BJ (cell line): ENCODE measurements at regions not wholly inside any gene's neighbourhood (a gene's known extent, or its start where the extent isn't known, plus 50 kb on each side); places are given as distances from the start of the nearest gene placed in this dataset.

Experiments used
- CTCF ChIA-PET: fragments of 350-600 bp; formaldehyde crosslinking; extraction: SDS; loops from one replicate; lab custom pipeline; 2021; ENCODE audit warnings: antibody characterized with exemption, inconsistent platforms; lab: Yijun Ruan, JAX
- POLR2A ChIA-PET: fragments of 300-600 bp; sonication (Branson Sonifier 250); formaldehyde crosslinking; extraction: SDS; loops from one replicate; lab custom pipeline; 2021; ENCODE audit warnings: antibody characterized with exemption; lab: Charles Lee
- DNase-seq: peaks from one replicate; pipeline ENCODE4 v3.0.0-alpha.2; 2011; ENCODE audit warnings: low read depth
- H3K27me3 ChIP-seq: 2 replicates; pipeline ENCODE4 v1.6.0; 2011; ENCODE audit warnings: low read length; ENCODE audit not compliant: control insufficient read depth, insufficient read depth
- H3K36me3 ChIP-seq: 2 replicates; pipeline ENCODE4 v1.5.1; 2011; ENCODE audit warnings: low read length; ENCODE audit not compliant: control insufficient read depth, insufficient read depth
- H3K4me3 ChIP-seq: 2 replicates; pipeline ENCODE4 v1.5.1; 2011; ENCODE audit warnings: low read depth, mild to moderate bottlenecking, control low read depth, low read length
- CTCF ChIP-seq: IDR thresholded peaks from 2 replicates; pipeline ENCODE4 v1.5.1; 2011; ENCODE audit warnings: low read depth, mild to moderate bottlenecking, control low read depth, inconsistent platforms, low read length, moderate library complexity; ENCODE audit not compliant: insufficient read depth

DNA sequence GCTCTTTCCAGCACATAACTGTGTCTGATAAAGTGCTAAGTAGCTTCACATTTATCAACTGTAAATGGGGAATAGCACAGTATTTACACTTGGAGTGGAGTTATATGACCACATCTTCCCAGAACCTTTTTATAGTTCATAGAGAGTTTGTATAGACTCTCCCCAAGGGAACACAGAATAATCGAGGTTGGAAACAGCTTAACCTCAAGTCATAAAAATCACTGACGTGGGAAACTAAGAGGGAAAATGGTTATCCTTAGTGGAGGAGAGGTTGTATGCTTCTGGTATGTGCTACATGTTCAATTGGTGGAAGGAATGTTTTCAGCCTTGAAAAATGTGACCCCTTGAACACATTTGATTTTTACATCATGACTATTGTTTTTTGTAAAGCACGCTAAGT, 167.9 kb upstream of the KIAA1217 start:
- Histone ChIP-seq H3K4me3 (no peak overlapping the region), H3K27me3 (no peaks in the 10 kb centered on the region), H3K36me3 (no peaks in the 10 kb centered on the region)
- no peak for TF ChIP-seq CTCF
- ChIA-PET CTCF (no interaction called here), POLR2A (no interaction called here)
- no peak for DNase-seq

- H3K27me3 ChIP-seq = no peaks in the 10 kb centered on the region
- no peaks in the 10 kb centered on the region for H3K36me3 ChIP-seq
- no peak for TF ChIP-seq CTCF
- ChIA-PET CTCF (no interaction called here), POLR2A (no interaction called here)
- DNase-seq = no peak
- H3K4me3 ChIP-seq = no peak overlapping the region
These were observed 167.1 kb upstream of the KIAA1217 start for GRCh38 chr10:24041834-24042233.

DNA sequence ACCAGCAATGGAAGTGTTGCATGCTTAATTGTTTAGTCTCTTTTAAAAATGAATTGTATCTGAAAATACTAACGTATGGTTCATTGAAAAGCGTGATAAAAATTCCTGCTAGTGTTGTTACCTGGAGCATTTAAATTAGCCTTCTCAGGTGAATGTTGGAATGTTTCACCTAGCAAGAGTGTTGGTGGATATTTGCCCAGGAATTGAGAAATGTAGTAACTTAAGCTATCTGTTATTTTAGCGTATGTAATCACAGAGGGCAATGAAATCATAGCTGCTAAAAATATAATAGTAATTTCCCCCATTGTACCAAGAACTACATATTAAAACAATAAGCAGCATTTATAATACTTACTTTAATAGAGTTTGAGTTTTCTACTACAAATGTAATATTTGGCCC, 166.1 kb upstream of the KIAA1217 start:
- H3K36me3 ChIP-seq = no peaks in the 10 kb centered on the region
- DNase-seq = no peak
- POLR2A ChIA-PET = no interaction called here
- no peaks in the 10 kb centered on the region for H3K27me3 ChIP-seq
- CTCF ChIA-PET = no interaction called here
- no peak overlapping the region for H3K4me3 ChIP-seq
- TF ChIP-seq CTCF = no peak

GRCh38 chr10:24046060-24046459, 162.9 kb upstream of the KIAA1217 start:
- Histone ChIP-seq H3K36me3 (no peaks in the 10 kb centered on the region), H3K4me3 (no peak overlapping the region), H3K27me3 (no peaks in the 10 kb centered on the region)
- no peak for TF ChIP-seq CTCF
- DNase-seq = no peak
- ChIA-PET POLR2A (no interaction called here), CTCF (no interaction called here)

DNA sequence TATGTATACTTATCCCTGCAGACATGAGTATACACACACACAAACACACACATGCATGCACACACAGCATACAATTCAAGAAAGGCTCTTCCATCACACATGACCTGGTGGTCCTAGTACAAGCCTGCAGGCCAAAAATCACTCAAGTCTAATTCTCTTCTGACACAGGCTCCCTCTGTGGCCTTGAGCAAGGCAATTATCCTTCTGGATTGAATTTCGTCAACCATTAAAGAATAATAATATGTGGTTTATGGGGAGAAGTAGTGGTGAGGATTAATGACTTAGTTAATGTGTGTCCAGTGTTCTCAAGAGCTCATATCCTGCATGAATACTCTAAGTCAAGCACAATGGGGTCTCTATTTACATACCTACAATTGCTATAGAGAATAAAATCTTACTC, 161.8 kb upstream of the KIAA1217 start:
- no peak for TF ChIP-seq CTCF
- no peaks in the 10 kb centered on the region for H3K36me3 ChIP-seq
- DNase-seq = no peak
- H3K27me3 ChIP-seq = no peaks in the 10 kb centered on the region
- POLR2A ChIA-PET = no interaction called here
- H3K4me3 ChIP-seq = no peak overlapping the region
- CTCF ChIA-PET = no interaction called here
